ENCODE measurements at regions not wholly inside any gene's neighbourhood (a gene's known extent, or its start where the extent isn't known, plus 50 kb on each side); places are given as distances from the start of the nearest gene placed in this dataset.

DNA sequence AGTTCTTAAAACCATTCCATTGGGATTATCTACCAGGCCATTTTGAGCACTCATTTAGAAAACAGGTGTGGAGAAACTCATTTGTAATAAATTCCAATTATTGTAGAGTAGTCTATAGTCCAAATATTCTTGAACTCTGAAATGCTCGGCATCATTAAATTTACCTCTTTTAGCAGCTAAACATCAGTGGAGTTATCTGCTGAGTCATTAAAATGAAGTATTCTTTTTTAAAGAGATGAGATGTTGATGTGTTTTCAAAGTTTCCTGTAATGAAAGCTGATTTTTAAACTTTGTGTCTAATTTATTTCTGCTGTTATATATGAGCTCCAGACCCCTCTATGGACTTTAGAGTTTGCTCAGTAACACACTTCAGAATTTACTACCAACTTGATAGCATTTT is 1635.2 kb downstream of the SUCLG1 start:
- Mint-ChIP-seq H3K9me3 (ENCODE audit: low read depth) (peaks cover 5% of the 10 kb centered on the region), H3K36me3 (no peaks in the 10 kb centered on the region), H3K27me3 (no peaks in the 10 kb centered on the region), H3K4me1 (no peaks in the 10 kb centered on the region), H3K27ac (no peak overlapping the region), H3K4me3 (no peak overlapping the region)
- CTCF ChIA-PET = no interaction called here
- ATAC-seq = no peak
- DNase-seq = no peak

DNA sequence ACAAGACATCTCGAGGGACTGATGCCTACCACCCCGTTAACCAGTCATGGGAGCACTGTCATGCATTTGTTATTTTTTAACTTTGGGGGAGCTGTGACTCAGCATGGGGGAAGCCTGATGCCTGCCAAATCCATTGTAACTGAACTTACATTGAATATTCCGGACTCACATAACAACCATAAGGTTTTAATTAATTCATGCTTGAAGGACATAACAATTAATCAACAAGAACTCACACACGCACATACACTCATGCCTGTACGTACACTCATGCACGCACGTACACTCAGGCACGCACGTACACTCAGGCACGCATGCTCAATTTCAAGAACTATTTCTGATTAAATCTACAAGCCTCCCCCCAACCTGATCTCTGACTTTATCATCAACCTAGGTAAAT is 1639.1 kb downstream of the SUCLG1 start:
- Mint-ChIP-seq H3K36me3 (no peaks in the 10 kb centered on the region), H3K27ac (no peak overlapping the region), H3K27me3 (no peaks in the 10 kb centered on the region), H3K4me3 (no peak overlapping the region), H3K9me3 (ENCODE audit: low read depth) (peaks cover 2% of the 10 kb centered on the region), H3K4me1 (no peaks in the 10 kb centered on the region)
- no peak for DNase-seq
- no peak for ATAC-seq
- CTCF ChIA-PET = no interaction called here

GRCh38 chr2:82814146-82814545 is 1644.9 kb downstream of the SUCLG1 start:
- Mint-ChIP-seq H3K4me3 (no peak overlapping the region), H3K27ac (no peak overlapping the region), H3K27me3 (no peaks in the 10 kb centered on the region), H3K9me3 (ENCODE audit: low read depth) (no peaks in the 10 kb centered on the region), H3K4me1 (no peaks in the 10 kb centered on the region), H3K36me3 (no peaks in the 10 kb centered on the region)
- DNase-seq = no peak
- CTCF ChIA-PET = no interaction called here
- ATAC-seq = no peak

DNA sequence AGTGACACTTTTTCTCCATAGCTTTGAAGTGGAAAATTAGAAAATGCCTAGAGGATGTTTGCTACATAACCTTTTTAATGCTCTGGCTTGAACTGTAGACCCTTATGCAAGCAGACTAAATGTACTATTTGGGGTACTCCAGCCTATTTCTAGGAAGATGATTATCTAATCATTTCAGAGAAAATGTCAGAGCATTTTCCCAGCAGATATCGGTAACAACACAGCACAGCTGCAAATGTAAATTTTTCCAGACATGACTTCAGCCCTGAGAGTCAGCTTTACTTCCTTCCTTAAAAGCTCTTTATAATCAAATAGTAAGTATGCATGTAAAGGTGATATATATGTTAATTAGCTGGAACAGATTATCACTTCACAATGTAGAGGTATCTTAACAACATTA is 1647.1 kb downstream of the SUCLG1 start:
- no peaks in the 10 kb centered on the region for H3K27me3 Mint-ChIP-seq
- H3K4me1 Mint-ChIP-seq = no peaks in the 10 kb centered on the region
- DNase-seq (no peak), ATAC-seq (no peak)
- H3K27ac Mint-ChIP-seq = no peak overlapping the region
- no peaks in the 10 kb centered on the region for H3K36me3 Mint-ChIP-seq
- CTCF ChIA-PET = no interaction called here
- H3K9me3 Mint-ChIP-seq (ENCODE audit: low read depth) = peaks cover 4% of the 10 kb centered on the region
- no peak overlapping the region for H3K4me3 Mint-ChIP-seq

GRCh38 chr2:82803307-82803706 is 1655.8 kb downstream of the SUCLG1 start:
- no peak overlapping the region for H3K4me3 Mint-ChIP-seq
- H3K27ac Mint-ChIP-seq = no peak overlapping the region
- H3K27me3 Mint-ChIP-seq = no peaks in the 10 kb centered on the region
- CTCF ChIA-PET = no interaction called here
- ATAC-seq = no peak
- no peaks in the 10 kb centered on the region for H3K36me3 Mint-ChIP-seq
- DNase-seq = no peak
- peaks cover 27% of the 10 kb centered on the region for H3K9me3 Mint-ChIP-seq (ENCODE audit: low read depth)
- H3K4me1 Mint-ChIP-seq = no peaks in the 10 kb centered on the region

DNA sequence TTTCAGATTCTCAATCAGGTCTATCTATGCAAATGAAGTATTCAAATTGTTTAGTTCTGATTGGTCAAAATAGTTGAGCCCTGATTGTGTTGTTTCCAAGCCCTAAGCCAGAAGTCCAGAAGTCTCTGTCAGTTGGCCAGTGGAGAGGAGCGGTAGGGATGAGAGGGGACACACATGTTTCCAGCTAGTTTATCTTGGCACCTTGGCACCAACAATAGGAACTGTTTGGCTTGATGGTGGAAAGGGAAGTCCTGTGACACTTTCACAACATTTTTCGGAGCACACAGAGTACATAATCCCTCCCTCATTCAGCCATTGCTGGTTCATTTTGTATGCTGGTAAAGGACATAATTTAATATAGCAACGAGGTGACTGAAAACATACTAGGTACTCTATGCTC is 1661.6 kb downstream of the SUCLG1 start:
- DNase-seq = no peak
- H3K36me3 Mint-ChIP-seq = no peaks in the 10 kb centered on the region
- no peak overlapping the region for H3K4me3 Mint-ChIP-seq
- no peak overlapping the region for H3K27ac Mint-ChIP-seq
- CTCF ChIA-PET = no interaction called here
- no peaks in the 10 kb centered on the region for H3K27me3 Mint-ChIP-seq
- peaks cover 11% of the 10 kb centered on the region for H3K9me3 Mint-ChIP-seq (ENCODE audit: low read depth)
- no peak for ATAC-seq
- H3K4me1 Mint-ChIP-seq = no peaks in the 10 kb centered on the region

DNA sequence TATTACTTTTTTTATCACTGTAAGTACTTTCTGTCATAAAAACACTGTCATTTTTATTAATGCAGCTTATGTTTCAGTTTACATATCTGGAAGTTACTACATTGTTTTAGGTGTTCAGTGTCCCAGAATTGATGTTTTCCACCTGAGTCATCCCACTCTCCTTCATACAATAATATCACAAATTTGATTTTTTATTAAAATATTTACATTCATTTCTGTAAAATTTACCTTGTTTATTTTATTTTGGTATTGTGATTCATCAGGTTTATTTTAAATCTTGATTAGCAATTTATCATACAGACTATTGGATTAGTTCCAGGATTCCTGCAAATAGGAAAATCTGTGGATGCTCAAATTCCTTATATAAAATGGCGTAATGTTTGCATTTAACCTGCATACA is 1662.9 kb downstream of the SUCLG1 start:
- no peak for DNase-seq
- no peaks in the 10 kb centered on the region for H3K4me1 Mint-ChIP-seq
- H3K4me3 Mint-ChIP-seq = no peak overlapping the region
- CTCF ChIA-PET = no interaction called here
- no peaks in the 10 kb centered on the region for H3K36me3 Mint-ChIP-seq
- H3K9me3 Mint-ChIP-seq (ENCODE audit: low read depth) = peaks cover 8% of the 10 kb centered on the region
- ATAC-seq = no peak
- H3K27me3 Mint-ChIP-seq = no peaks in the 10 kb centered on the region
- no peak overlapping the region for H3K27ac Mint-ChIP-seq

GRCh38 chr2:82795446-82795845 is 1663.6 kb downstream of the SUCLG1 start:
- no peak for ATAC-seq
- H3K36me3 Mint-ChIP-seq = no peaks in the 10 kb centered on the region
- no peaks in the 10 kb centered on the region for H3K4me1 Mint-ChIP-seq
- DNase-seq = no peak
- H3K9me3 Mint-ChIP-seq (ENCODE audit: low read depth) = peaks cover 8% of the 10 kb centered on the region
- H3K27ac Mint-ChIP-seq = no peak overlapping the region
- H3K27me3 Mint-ChIP-seq = no peaks in the 10 kb centered on the region
- CTCF ChIA-PET = no interaction called here
- no peak overlapping the region for H3K4me3 Mint-ChIP-seq

DNA sequence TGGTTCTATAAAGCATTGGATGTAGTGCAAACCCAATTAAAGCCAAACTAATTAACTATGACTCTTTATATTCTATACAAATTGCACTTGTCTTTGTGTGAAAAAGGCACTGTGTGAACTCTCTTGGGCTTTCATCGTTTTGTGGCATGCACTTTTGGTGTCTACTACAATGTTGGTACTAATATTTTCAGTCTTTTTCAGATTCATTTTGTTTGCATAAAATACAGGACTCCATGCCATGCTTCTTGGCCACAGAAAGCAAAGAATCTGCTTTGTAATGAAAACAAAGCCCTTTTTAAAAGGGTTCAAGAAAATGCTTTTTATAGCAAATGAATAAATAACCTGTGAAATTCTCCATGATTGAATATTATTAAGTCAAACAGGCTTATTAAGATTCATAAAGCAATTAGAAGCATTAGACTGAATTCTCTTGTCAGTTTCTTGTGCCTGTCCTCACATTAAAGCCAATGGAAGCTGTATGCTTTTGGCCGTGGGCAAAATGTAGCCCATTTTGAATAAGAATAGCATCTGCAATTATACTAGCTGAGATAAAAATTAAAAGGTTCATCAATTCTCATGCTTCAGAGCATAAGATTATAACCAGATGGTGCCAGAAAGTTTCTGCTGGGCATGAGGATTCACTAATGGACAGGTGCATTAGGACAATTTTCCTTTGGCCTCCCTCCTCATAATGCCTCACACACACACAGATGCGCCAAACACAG is 1665.2 kb downstream of the SUCLG1 start:
- Mint-ChIP-seq H3K9me3 (ENCODE audit: low read depth) (peaks cover 5% of the 10 kb centered on the region), H3K36me3 (no peaks in the 10 kb centered on the region), H3K27me3 (no peaks in the 10 kb centered on the region), H3K4me1 (no peaks in the 10 kb centered on the region), H3K27ac (no peak overlapping the region), H3K4me3 (no peak overlapping the region)
- ATAC-seq (no peak), DNase-seq (no peak)
- CTCF ChIA-PET = no interaction called here

- Mint-ChIP-seq H3K36me3 (no peaks in the 10 kb centered on the region), H3K27me3 (no peaks in the 10 kb centered on the region), H3K4me3 (no peak overlapping the region), H3K27ac (no peak overlapping the region), H3K9me3 (ENCODE audit: low read depth) (peaks cover 4% of the 10 kb centered on the region), H3K4me1 (no peaks in the 10 kb centered on the region)
- ATAC-seq = no peak
- CTCF ChIA-PET = no interaction called here
- DNase-seq = no peak
Observed at GRCh38 chr2:82792316-82792715, 1666.8 kb downstream of the SUCLG1 start.

GRCh38 chr2:82790206-82791021 is 1668.7 kb downstream of the SUCLG1 start:
- CTCF ChIA-PET = no interaction called here
- Mint-ChIP-seq H3K36me3 (no peaks in the 10 kb centered on the region), H3K27me3 (no peaks in the 10 kb centered on the region), H3K27ac (no peak overlapping the region), H3K4me1 (no peaks in the 10 kb centered on the region), H3K9me3 (ENCODE audit: low read depth) (peaks cover 4% of the 10 kb centered on the region), H3K4me3 (no peak overlapping the region)
- no peak for DNase-seq
- no peak for ATAC-seq

- no peaks in the 10 kb centered on the region for H3K27me3 Mint-ChIP-seq
- no peak overlapping the region for H3K27ac Mint-ChIP-seq
- H3K4me1 Mint-ChIP-seq = no peaks in the 10 kb centered on the region
- peaks cover 4% of the 10 kb centered on the region for H3K9me3 Mint-ChIP-seq (ENCODE audit: low read depth)
- H3K4me3 Mint-ChIP-seq = no peak overlapping the region
- H3K36me3 Mint-ChIP-seq = no peaks in the 10 kb centered on the region
- DNase-seq (no peak), ATAC-seq (no peak)
- CTCF ChIA-PET = no interaction called here
Observed at GRCh38 chr2:82789851-82790205, 1669.3 kb downstream of the SUCLG1 start.

- CTCF ChIA-PET = no interaction called here
- H3K4me1 Mint-ChIP-seq = no peaks in the 10 kb centered on the region
- no peaks in the 10 kb centered on the region for H3K27me3 Mint-ChIP-seq
- ATAC-seq (no peak), DNase-seq (no peak)
- H3K4me3 Mint-ChIP-seq = no peak overlapping the region
- H3K9me3 Mint-ChIP-seq (ENCODE audit: low read depth) = peaks cover 4% of the 10 kb centered on the region
- H3K36me3 Mint-ChIP-seq = no peaks in the 10 kb centered on the region
- no peak overlapping the region for H3K27ac Mint-ChIP-seq
Observed at GRCh38 chr2:82781176-82781915, 1677.7 kb downstream of the SUCLG1 start.

DNA sequence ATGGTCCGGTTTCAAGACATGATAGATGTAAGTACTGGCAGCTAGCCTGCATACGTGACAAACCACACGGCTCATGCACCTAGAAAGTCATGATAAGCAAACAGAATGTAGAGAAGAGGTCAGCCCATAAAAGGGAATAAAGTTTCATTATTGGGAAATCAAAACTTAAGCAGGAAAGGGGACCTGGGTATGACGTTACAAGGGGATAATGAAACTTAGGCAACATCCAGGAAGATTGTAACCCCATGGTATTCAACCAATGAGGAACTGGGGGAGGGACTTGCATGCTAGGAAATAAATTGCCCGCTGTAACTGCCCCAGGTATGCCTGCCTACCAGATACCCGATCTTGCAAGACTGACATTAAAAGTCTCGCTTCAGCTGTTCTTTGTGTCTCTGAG is 1679.0 kb downstream of the SUCLG1 start:
- H3K4me1 Mint-ChIP-seq = no peaks in the 10 kb centered on the region
- DNase-seq (no peak), ATAC-seq (no peak)
- CTCF ChIA-PET = no interaction called here
- H3K36me3 Mint-ChIP-seq = no peaks in the 10 kb centered on the region
- no peaks in the 10 kb centered on the region for H3K27me3 Mint-ChIP-seq
- no peak overlapping the region for H3K27ac Mint-ChIP-seq
- no peak overlapping the region for H3K4me3 Mint-ChIP-seq
- H3K9me3 Mint-ChIP-seq (ENCODE audit: low read depth) = peaks cover 6% of the 10 kb centered on the region

All from activated CD8-positive, alpha-beta memory T cell treated with anti-CD3 and anti-CD28 coated beads, Interleukin-2, amount 10 ng/mL, durations not matched to agents 7 days and 5 days (primary cell).